ENCODE measurements at regions not wholly inside any gene's neighbourhood (a gene's known extent, or its start where the extent isn't known, plus 50 kb on each side); places are given as distances from the start of the nearest gene placed in this dataset.
"Not testable (repeated sequence)": the region's sequence is repeated elsewhere in the genome, so short reads cannot be mapped to it uniquely, and the experiment has no call there.

- DNase-seq (ENCODE audit: low spot score), result peak; percentile 72
Measured at GRCh38 chr9:107784235-107784958, 294.8 kb upstream of the KLF4 start.

GRCh38 chr9:107782789-107783188, 293.2 kb upstream of the KLF4 start:
- DNase-seq (ENCODE audit: low spot score), result no peak

GRCh38 chr9:107782381-107782780, 292.8 kb upstream of the KLF4 start:
- peak; percentile 12 for DNase-seq (ENCODE audit: low spot score)

- DNase-seq (ENCODE audit: low spot score), result no peak
Measured at GRCh38 chr9:107780960-107781359, 291.4 kb upstream of the KLF4 start.

GRCh38 chr9:107779731-107780130, 290.2 kb upstream of the KLF4 start:
- DNase-seq (ENCODE audit: low spot score), result no peak

- no peak for DNase-seq (ENCODE audit: low spot score)
Measured at GRCh38 chr9:107778661-107779060, 289.1 kb upstream of the KLF4 start.

DNA sequence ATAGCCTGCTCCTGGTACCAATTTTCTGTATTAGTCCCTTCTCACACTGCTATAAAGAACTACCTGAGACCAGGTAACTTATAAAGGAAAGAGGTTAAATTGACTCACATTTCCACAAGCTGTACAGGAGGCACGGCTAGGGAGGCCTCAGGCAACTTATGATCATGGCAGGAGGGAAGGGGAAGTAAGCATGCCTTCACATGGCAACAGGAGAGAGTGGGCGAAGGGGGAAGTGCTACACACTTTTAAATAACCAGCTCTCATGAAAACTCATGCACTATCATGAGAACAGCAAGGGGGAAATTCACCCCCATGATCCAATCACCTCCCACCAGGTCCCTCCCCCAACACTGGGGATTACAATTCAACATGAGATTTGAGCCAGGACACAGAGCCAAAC, 284.5 kb upstream of the KLF4 start:
- not testable (repeated sequence) for DNase-seq (ENCODE audit: low spot score)

- no peak for DNase-seq (ENCODE audit: low spot score)
Measured at GRCh38 chr9:107772988-107773387, 283.4 kb upstream of the KLF4 start.

- no peak for DNase-seq (ENCODE audit: low spot score)
Measured at GRCh38 chr9:107770716-107771115, 281.1 kb upstream of the KLF4 start.

DNA sequence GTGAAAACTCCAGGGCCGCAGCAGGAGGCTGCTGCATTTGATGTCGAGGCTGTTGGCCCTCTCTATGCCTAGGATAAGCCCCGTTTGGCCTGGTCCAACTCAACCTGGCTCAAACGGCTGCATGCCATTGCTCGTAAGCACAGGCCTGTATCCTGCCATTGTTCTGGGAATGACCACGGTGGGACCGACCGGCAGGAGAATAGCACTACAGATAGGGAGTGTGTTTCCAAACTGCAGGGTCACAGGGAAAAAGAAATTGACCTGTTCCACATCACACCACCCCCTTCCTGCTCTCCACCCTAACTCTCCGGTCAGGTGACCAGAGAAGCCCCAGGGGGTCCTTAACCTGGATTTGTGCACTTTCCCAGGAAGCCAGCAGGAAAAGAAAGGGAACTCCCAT, 278.7 kb upstream of the KLF4 start:
- no peak for DNase-seq (ENCODE audit: low spot score)

GRCh38 chr9:107767711-107768110, 278.1 kb upstream of the KLF4 start:
- no peak for DNase-seq (ENCODE audit: low spot score)

DNA sequence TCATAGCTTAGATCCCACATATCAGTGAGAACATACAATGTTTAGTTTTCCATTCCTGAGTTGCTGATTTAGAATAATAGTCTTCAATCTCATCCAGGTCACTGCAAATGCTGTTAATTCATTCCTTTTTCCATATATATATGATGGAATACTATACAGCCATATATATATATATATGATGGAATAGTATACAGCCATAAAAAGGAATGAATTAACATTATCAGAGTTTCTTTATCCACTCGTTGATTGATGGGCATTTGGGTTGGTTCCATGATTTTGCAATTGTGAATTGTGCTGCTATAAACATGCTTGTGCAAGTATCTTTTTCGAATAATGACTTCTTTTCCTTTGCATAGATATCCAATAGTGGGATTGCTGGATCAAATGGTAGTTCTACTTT, 273.9 kb upstream of the KLF4 start:
- not testable (repeated sequence) for DNase-seq (ENCODE audit: low spot score)

- DNase-seq (ENCODE audit: low spot score), result no peak
Measured at GRCh38 chr9:107761307-107761706, 271.7 kb upstream of the KLF4 start.

DNA sequence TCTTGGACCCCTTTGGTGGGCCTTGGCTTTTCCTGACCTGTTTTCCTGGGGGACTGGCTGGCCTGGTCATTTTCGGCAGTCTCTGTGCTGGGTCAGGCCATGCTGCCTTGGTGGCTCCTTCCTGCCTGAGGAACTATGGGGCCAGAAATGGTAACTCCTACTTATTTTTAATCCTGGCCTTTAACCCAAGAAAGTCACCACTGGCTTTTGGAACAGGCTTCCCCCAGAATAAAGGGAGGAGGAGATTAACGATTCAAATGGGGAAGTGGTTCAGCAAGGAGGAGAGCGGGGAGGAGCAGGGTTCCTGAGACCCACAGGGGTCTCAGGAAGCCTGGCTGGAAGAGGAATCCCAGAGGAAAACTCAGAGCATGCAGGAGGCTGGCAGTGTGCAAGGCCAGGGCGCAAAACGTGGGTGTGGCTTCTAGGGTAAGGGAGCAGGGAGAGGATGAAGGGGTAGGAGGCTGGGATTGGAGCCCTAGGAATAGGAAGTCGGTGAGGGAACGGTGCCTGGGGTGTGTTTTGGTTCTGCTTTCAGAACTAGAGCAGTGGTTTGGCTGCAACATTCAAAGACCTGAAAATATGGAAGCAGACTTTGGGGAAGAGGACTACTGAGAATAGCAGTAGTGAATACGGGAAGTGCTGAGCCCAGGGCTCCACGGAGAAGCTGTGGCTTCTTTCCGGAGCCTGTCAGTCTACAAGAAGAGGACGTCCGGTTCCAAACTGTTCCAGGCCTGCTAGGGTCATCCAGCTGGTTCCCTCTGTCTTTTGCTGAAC, 271.1 kb upstream of the KLF4 start:
- DNase-seq (ENCODE audit: low spot score), result no peak

- no peak for DNase-seq (ENCODE audit: low spot score)
Measured at GRCh38 chr9:107759823-107760166, 270.2 kb upstream of the KLF4 start.

- DNase-seq (ENCODE audit: low spot score), result no peak
Measured at GRCh38 chr9:107759009-107759822, 269.6 kb upstream of the KLF4 start.

DNA sequence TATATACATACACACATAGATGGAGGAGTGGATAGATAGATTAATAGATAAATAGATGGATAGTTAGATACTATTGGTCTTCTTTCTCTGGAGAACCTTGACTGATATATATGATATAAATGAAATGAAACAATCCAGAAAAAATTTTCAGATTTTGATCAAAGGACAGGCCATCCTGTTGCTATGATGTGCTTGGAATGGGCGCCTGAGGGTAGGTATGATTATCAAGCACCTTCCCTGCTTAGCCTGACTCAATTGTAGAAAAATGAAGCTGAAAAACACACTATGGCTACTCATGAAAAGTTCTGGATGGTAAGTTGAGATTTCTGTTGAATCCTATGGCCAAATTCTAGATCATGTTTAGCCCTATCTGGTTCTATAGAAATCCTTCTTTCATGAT, 266.5 kb upstream of the KLF4 start:
- no peak for DNase-seq (ENCODE audit: low spot score)

GRCh38 chr9:107755246-107755645, 265.7 kb upstream of the KLF4 start:
- DNase-seq (ENCODE audit: low spot score), result no peak

GRCh38 chr9:107751567-107752210, 262.1 kb upstream of the KLF4 start:
- DNase-seq (ENCODE audit: low spot score), result peak; percentile 33

DNA sequence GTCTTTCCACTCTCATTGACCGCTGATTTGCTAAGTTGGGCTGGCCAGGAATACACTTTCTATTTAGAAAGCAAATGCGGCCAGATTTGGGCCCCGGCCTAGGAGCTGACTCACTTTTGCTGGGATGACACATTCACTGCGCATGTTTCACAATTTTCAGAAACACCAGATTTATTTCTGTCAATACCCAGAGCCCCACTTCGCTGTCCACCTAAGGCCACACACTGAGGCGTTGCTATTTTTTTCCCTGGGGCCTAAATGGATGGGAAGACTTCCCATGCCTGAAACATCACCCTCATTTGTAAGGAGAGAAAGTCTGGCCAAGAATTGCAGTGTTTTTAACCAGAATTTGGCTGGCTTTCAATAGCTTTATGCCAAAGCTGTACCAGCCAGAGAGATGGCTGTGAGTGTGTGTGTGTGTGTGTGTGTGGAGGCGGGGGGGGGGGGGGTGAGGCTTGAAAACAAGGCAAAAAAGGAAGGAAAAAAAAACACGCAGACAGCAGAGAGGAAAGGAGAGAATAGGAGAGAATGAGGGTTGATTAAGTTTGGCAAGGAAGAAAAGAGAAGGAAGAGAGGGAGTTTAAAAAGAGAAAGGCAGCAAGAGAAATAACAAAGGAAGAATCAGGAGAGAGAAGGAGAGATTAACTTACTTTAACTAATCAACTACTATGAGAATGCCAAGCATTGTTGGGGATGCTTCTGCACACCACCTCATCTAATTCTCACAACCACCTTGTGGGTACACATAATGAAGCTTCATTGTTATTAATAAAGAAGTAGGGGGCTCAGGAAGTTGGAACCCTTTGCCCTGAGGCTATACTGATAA, 261.4 kb upstream of the KLF4 start:
- peak; percentile 85 for DNase-seq (ENCODE audit: low spot score)

GRCh38 chr9:107749787-107750444, 260.3 kb upstream of the KLF4 start:
- DNase-seq (ENCODE audit: low spot score), result peak; percentile 84
